WI38 (cell line): ENCODE measurements at regions not wholly inside any gene's neighbourhood (a gene's known extent, or its start where the extent isn't known, plus 50 kb on each side); places are given as distances from the start of the nearest gene placed in this dataset.

Source experiments
- H3K4me3 ChIP-seq: 2 replicates; pipeline ENCODE4 v1.5.1; 2011; ENCODE audit warnings: low read depth, mild to moderate bottlenecking, control low read depth, low read length
- TF ChIP-seq, protein P1 (sequence below): IDR thresholded peaks from 2 replicates; pipeline ENCODE4 v1.5.1; 2012; ENCODE audit warnings: low read depth, mild to moderate bottlenecking, control low read depth, low read length

DNA sequence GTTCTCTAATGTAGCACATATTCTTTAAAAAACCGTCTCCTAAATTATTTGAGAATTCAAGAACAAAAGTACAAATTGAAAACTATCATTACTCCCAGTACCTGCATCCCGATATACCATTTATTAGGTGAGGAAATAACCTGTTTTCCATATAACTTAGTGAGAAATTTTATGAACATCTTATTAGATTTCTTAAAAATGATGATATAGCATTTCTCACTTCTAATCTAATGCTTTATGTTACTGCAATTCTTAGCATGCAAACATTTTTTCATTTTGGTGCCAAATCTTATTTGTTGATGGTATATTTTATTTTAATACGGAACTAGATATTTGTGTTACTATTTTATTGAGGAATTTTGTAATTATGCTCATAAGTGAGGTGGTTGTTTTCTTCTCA is 1321.3 kb upstream of the SLC10A2 start:
- TF ChIP-seq, protein P1, sequence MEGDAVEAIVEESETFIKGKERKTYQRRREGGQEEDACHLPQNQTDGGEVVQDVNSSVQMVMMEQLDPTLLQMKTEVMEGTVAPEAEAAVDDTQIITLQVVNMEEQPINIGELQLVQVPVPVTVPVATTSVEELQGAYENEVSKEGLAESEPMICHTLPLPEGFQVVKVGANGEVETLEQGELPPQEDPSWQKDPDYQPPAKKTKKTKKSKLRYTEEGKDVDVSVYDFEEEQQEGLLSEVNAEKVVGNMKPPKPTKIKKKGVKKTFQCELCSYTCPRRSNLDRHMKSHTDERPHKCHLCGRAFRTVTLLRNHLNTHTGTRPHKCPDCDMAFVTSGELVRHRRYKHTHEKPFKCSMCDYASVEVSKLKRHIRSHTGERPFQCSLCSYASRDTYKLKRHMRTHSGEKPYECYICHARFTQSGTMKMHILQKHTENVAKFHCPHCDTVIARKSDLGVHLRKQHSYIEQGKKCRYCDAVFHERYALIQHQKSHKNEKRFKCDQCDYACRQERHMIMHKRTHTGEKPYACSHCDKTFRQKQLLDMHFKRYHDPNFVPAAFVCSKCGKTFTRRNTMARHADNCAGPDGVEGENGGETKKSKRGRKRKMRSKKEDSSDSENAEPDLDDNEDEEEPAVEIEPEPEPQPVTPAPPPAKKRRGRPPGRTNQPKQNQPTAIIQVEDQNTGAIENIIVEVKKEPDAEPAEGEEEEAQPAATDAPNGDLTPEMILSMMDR = no peak
- H3K4me3 ChIP-seq = no peak overlapping the region

DNA sequence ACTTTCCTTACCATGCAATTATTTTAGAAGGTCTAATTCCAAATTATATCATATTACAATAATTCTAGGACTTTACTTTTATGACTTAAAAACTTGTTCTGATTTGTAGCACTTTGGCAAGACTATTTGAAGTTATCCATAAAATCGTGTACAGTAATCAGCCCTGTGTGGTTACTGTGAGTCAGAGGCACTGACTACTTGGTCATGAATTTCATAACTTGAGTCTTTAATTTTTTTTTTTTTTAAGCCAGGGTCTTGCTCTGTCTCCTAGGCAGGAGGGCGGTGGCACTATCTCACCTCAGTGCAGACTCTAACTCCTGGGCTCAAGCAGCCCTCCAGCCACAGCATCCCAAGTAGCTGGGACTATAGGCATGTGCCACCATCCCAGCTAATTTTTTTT is 1319.2 kb upstream of the SLC10A2 start:
- TF ChIP-seq, protein P1 = no peak

GRCh38 chr13:104382951-104383350 is 1316.7 kb upstream of the SLC10A2 start:
- H3K4me3 ChIP-seq = no peak overlapping the region
- TF ChIP-seq, protein P1 = no peak

More for the DNA sequence above, 1319.2 kb upstream of the SLC10A2 start:
- H3K4me3 ChIP-seq = no peak overlapping the region

GRCh38 chr13:104376588-104376987 is 1310.4 kb upstream of the SLC10A2 start:
- no peak overlapping the region for H3K4me3 ChIP-seq
- TF ChIP-seq, protein P1 = no peak

DNA sequence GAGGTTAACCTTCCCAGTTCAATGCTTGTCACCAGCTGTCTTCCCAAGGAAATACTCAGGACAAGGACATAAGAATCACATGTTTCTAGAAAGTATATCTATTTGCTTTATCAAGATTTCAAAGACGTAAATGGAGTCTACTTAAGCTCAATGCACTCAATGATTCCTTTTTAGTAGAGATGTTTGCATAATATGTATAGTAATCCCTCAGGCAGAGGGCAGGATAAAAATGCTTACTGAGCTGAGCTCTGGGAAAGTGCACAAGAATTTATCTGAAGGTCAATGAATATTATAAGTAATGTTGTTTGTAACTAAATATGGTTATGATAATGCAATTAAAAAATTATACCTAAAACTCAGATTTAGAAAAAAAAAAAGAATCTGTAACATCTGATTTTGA is 1309.4 kb upstream of the SLC10A2 start:
- H3K4me3 ChIP-seq = no peak overlapping the region
- TF ChIP-seq, protein P1 = no peak

- TF ChIP-seq, protein P1 = no peak
- H3K4me3 ChIP-seq = no peak overlapping the region
Observed at GRCh38 chr13:104372095-104372655, 1306.0 kb upstream of the SLC10A2 start.

DNA sequence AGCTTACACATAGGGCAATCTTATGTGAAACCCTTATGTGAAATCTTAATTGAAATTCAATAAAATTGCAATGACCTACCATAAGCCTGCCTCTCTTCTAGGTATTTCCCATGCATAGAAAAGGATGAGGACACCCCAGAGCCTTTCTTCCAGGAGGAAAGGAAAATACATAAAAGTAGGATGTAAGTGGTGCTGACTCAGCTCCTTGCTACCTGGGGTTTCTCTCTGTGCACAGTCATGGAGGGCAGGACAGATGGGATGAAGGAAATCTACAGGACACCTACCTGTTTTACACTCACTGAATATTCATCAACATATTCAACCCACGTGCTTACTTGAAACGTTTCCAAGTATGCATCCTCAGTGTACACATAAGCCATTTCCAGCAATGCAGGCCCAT is 1299.2 kb upstream of the SLC10A2 start:
- TF ChIP-seq, protein P1 = no peak
- no peak overlapping the region for H3K4me3 ChIP-seq
